Lung microvascular endothelial cell (primary cell): ENCODE measurements at regions not wholly inside any gene's neighbourhood (a gene's known extent, or its start where the extent isn't known, plus 50 kb on each side); places are given as distances from the start of the nearest gene placed in this dataset.
"Not testable (repeated sequence)": the region's sequence is repeated elsewhere in the genome, so short reads cannot be mapped to it uniquely, and the experiment has no call there.

Experiments used
- DNase-seq, 2 donors: peaks; one replicate each; pipeline versions ENCODE4 v3.0.0 to v3.0.0-alpha.2; 2010; ENCODE audit warnings: low read depth in 2 of 2

GRCh38 chr17:77610518-77610893 lies 348.0 kb upstream of the TNRC6C start:
- no peak for DNase-seq

GRCh38 chr17:77610972-77611521 lies 347.5 kb upstream of the TNRC6C start:
- DNase-seq, result no peak

GRCh38 chr17:77611791-77612502 lies 346.6 kb upstream of the TNRC6C start:
- no peak for DNase-seq

- DNase-seq, result no peak
Measured at GRCh38 chr17:77613218-77613617, 345.3 kb upstream of the TNRC6C start.

- DNase-seq, result no peak
Measured at GRCh38 chr17:77613627-77614026, 344.9 kb upstream of the TNRC6C start.

GRCh38 chr17:77615703-77616253 lies 342.7 kb upstream of the TNRC6C start:
- DNase-seq, result no peak

GRCh38 chr17:77616254-77616731 lies 342.2 kb upstream of the TNRC6C start:
- DNase-seq, result no peak

- DNase-seq, result no peak
Measured at GRCh38 chr17:77617516-77617915, 341.0 kb upstream of the TNRC6C start.

GRCh38 chr17:77618173-77618572 lies 340.3 kb upstream of the TNRC6C start:
- DNase-seq, result no peak

- no peak for DNase-seq
Measured at GRCh38 chr17:77618731-77619130, 339.8 kb upstream of the TNRC6C start.

GRCh38 chr17:77619326-77619725 lies 339.2 kb upstream of the TNRC6C start:
- no peak for DNase-seq

- DNase-seq, result peak in 1 of 2 donors; percentile 12
Measured at GRCh38 chr17:77619851-77620250, 338.7 kb upstream of the TNRC6C start.

GRCh38 chr17:77620282-77620681 lies 338.2 kb upstream of the TNRC6C start:
- DNase-seq, result no peak

- DNase-seq, result not testable (repeated sequence)
Measured at GRCh38 chr17:77622084-77622483, 336.4 kb upstream of the TNRC6C start.

- DNase-seq, result peak in 1 of 2 donors; percentile 56
Measured at GRCh38 chr17:77622647-77623046, 335.9 kb upstream of the TNRC6C start.

- not testable (repeated sequence) for DNase-seq
Measured at GRCh38 chr17:77623321-77623720, 335.2 kb upstream of the TNRC6C start.

GRCh38 chr17:77628035-77628434 lies 330.5 kb upstream of the TNRC6C start:
- no peak for DNase-seq

- not testable (repeated sequence) for DNase-seq
Measured at GRCh38 chr17:77629284-77629683, 329.2 kb upstream of the TNRC6C start.

- DNase-seq, result no peak
Measured at GRCh38 chr17:77631307-77631706, 327.2 kb upstream of the TNRC6C start.

- DNase-seq, result no peak
Measured at GRCh38 chr17:77632619-77633018, 325.9 kb upstream of the TNRC6C start.

- peak; percentile 24 to 30 for DNase-seq
Measured at GRCh38 chr17:77634710-77635109, 323.8 kb upstream of the TNRC6C start.

- no peak for DNase-seq
Measured at GRCh38 chr17:77635176-77635575, 323.3 kb upstream of the TNRC6C start.

GRCh38 chr17:77635785-77636184 lies 322.7 kb upstream of the TNRC6C start:
- not testable (repeated sequence) for DNase-seq
